Left lung (tissue), 4 donors: ENCODE measurements at regions not wholly inside any gene's neighbourhood (a gene's known extent, or its start where the extent isn't known, plus 50 kb on each side); places are given as distances from the start of the nearest gene placed in this dataset.

Experiments used
- ATAC-seq: fragments of 200-7000 bp; cut with Tn5 transposase; one replicate; pipeline ENCODE4 v1.9.1; 2020; ENCODE audit warnings: moderate library complexity
- DNase-seq, 4 donors: peaks; one replicate each; pipeline ENCODE4 v3.0.0-alpha.2; 2013 to 2020
- H3K27ac ChIP-seq, 2 donors: fragments of 200-600 bp; sonication (generic) in 1 of 2; one replicate each; pipeline versions ENCODE4 v1.5.0 to v1.8.0; 2020 to 2021
- H3K27me3 ChIP-seq, 2 donors: fragments of 200-600 bp; sonication (generic) in 1 of 2; one replicate each; pipeline versions ENCODE4 v1.5.0 to v1.8.0; 2020 to 2021
- H3K36me3 ChIP-seq, 2 donors: fragments of 200-600 bp; sonication (generic) in 1 of 2; one replicate each; pipeline versions ENCODE4 v1.5.0 to v1.8.0; 2020 to 2021
- H3K4me1 ChIP-seq, 2 donors: fragments of 200-600 bp; one replicate each; pipeline ENCODE4 v1.8.0; 2021
- H3K4me3 ChIP-seq, 2 donors: fragments of 200-600 bp; sonication (generic) in 1 of 2; one replicate each; pipeline versions ENCODE4 v1.5.0 to v1.8.0; 2020 to 2021; ENCODE audit warnings: mild to moderate bottlenecking in 1 of 2
- H3K9me3 ChIP-seq, 2 donors: fragments of 200-600 bp; sonication (generic) in 1 of 2; one replicate each; pipeline versions ENCODE4 v1.5.0 to v1.8.0; 2020 to 2021
- CTCF ChIP-seq, 2 donors: fragments of 200-600 bp; sonication (generic) in 1 of 2; IDR thresholded peaks; one replicate each; pipeline versions ENCODE4 v1.5.0 to v1.8.0; 2021; ENCODE audit warnings: antibody characterized with exemption in 2 of 2
- intact Hi-C, 2 donors: fragments of 100-400 bp; cut with DNase I; formaldehyde crosslinking; loops; one replicate each; pipeline versions ENCODE4 v1.11.2 to v1.14.2; 2022
- donor health status: DM: no; HTN: yes; CAD: no.
- donor health status: DM: no; HTN: no; CAD: no.

- no peaks in the 10 kb centered on the region for H3K36me3 ChIP-seq
- H3K9me3 ChIP-seq, result no peaks in the 10 kb centered on the region
- peak overlapping the region; percentile 71 to 85 for H3K27ac ChIP-seq
- DNase-seq (no peak), ATAC-seq (peak; percentile 79)
- no peak overlapping the region for H3K4me3 ChIP-seq
- H3K4me1 ChIP-seq, result peaks cover 21 to 37% of the 10 kb centered on the region in 2 donors
- intact Hi-C loops, result no loop called here
- H3K27me3 ChIP-seq, result no peaks in the 10 kb centered on the region
- no peak for TF ChIP-seq CTCF (IDR thresholded peaks at IDR 0.05)
Measured at GRCh38 chr11:95337972-95338429, 107.0 kb upstream of the SESN3 start.

GRCh38 chr11:95337175-95337957 is 106.4 kb upstream of the SESN3 start:
- no peaks in the 10 kb centered on the region for H3K36me3 ChIP-seq
- no peaks in the 10 kb centered on the region for H3K27me3 ChIP-seq
- peak overlapping the region; percentile 71 to 85 for H3K27ac ChIP-seq
- DNase-seq (peak; percentile 59 to 80 (median 73)), ATAC-seq (peak; percentile 54)
- no peak for TF ChIP-seq CTCF (IDR thresholded peaks at IDR 0.05)
- no peak overlapping the region for H3K4me3 ChIP-seq
- intact Hi-C loops, result no loop called here
- peaks cover 21 to 37% of the 10 kb centered on the region in 2 donors for H3K4me1 ChIP-seq
- no peaks in the 10 kb centered on the region for H3K9me3 ChIP-seq

GRCh38 chr11:95335989-95336388 is 105.0 kb upstream of the SESN3 start:
- ATAC-seq, result no peak
- Histone ChIP-seq H3K9me3 (no peaks in the 10 kb centered on the region), H3K27me3 (no peaks in the 10 kb centered on the region), H3K36me3 (no peaks in the 10 kb centered on the region), H3K4me3 (no peak overlapping the region), H3K27ac (no peak overlapping the region), H3K4me1 (peaks cover 21 to 37% of the 10 kb centered on the region in 2 donors)
- intact Hi-C loops, result no loop called here
- no peak for TF ChIP-seq CTCF (IDR thresholded peaks at IDR 0.05)
- no peak for DNase-seq

GRCh38 chr11:95331161-95331560 is 100.2 kb upstream of the SESN3 start:
- no peak overlapping the region for H3K27ac ChIP-seq
- ATAC-seq, result no peak

More at GRCh38 chr11:95331161-95331560, 100.2 kb upstream of the SESN3 start:
- TF ChIP-seq CTCF (IDR thresholded peaks at IDR 0.05), result no peak
- peaks cover 0 to 2% of the 10 kb centered on the region in 2 donors for H3K4me1 ChIP-seq
- intact Hi-C loops, result no loop called here
- H3K36me3 ChIP-seq, result no peaks in the 10 kb centered on the region
- no peak for DNase-seq
- H3K4me3 ChIP-seq, result no peak overlapping the region
- no peaks in the 10 kb centered on the region for H3K27me3 ChIP-seq
- H3K9me3 ChIP-seq, result no peaks in the 10 kb centered on the region
